ENCODE measurements at regions not wholly inside any gene's neighbourhood (a gene's known extent, or its start where the extent isn't known, plus 50 kb on each side); places are given as distances from the start of the nearest gene placed in this dataset.

DNA sequence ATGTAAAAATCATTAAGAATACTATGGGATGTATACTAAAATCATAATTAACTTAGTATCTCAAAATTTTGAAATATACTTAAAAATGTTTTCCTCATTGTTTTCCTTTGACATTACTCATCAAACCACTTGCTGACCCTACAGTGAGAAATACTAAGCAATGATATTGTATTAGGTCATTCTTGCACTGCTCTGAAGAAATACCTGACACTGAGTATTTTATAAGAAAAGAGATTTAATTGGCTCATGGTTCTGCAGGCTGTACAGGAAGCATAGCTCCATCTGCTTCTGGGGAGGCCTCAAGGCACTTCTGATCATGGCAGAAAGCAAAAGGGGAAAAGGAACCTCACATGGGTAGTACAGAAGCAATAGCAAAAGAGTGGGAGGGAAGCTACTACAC, 950.9 kb upstream of the CHORDC1 start:
- FAIRE-seq, result no peak
- no peak for DNase-seq (ENCODE audit: low spot score)

DNA sequence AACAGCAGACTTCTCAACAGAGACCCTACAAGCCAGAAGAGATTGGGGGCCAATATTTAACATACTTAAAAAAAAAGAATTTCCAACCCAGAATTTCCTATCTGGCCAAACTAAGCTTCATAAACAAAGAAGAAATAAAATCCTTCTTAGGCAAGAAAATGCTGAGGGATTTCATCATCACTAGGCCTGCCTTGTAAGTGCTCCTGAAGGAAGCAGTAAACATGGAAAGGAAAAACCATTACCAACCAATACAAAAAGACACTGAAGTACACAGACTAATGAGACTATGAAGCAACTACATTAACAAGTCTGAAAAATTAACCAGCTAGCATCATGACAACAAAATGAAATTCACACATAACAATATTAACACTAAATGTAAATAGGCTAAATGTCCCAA, 947.9 kb upstream of the CHORDC1 start:
- FAIRE-seq (no peak), DNase-seq (ENCODE audit: low spot score) (no peak)

DNA sequence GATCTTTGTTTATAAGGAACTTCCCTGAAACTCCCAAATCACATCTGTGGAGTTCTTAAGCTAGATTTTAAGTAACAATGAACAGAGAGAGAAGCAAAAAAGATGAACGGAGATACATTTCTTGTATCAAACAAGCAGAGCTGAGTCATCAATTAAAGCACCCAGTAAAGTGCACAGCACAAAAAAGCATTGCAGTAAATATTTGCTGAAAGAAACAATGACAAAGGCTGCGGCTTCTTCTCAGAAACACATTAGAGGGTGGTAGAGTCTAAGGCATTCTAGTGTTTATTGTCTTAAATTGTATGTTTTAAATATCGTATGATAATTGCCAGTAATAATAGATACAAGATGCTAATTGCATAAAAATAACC, 941.6 kb upstream of the CHORDC1 start:
- no peak for FAIRE-seq
- DNase-seq (ENCODE audit: low spot score), result no peak

DNA sequence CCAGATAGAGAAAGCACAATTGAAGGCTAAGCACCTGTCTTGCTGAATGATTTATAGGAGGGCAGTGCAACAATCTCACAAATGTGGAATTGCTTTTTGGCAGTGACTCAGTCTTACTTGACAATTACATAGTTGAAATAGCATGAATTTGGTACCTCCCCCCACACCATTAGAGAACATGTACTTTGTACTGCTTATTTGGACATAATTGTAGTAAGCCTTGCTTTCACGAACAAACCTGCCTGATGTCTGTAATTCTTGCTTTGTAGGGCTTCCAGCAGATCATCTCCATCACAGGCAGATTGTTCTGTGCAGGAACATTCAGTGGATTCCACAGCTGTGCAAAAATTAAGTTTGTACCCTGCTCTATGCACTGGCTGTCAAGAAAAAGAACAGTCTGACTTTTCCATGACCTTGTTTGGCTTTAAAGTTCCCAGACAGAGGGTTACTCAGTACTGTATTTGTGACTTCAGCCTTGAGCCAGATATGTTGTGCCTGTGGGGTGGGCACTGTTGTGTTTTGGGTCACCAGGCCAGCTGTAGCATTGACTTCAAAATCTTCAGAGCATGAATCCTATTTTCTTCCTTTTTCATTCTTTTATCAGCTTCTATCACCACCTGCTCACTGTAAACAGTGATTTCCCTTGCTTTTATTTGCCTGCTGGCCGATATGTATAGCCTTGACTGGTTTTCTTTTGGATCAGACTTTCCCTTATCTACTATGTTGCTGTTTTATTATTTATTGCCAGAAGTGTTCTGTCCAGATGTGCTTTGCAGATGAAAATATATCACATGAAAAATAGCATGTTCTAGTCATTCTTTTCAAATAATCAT, 941.0 kb upstream of the CHORDC1 start:
- DNase-seq (ENCODE audit: low spot score) (peak; percentile 52), FAIRE-seq (peak; percentile 30)

DNA sequence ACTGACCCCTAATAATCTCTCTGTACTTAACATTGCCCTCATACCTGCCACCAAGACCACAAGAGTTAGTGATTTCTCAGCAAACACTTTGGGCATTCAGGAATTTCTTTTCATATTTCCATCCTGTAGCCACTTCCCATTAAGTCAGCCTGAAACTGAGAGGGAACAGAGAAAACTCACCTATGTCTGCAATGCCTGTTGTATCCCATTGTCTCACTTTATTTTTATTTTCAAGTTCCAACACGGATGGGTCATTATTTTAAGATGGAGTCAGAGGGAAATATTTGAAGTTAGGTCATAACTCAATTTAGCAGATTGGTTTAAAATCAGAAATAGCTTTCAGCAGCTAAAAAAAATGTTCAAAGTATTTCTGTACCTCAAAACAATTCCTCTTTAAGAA, 937.8 kb upstream of the CHORDC1 start:
- FAIRE-seq, result no peak
- no peak for DNase-seq (ENCODE audit: low spot score)

DNA sequence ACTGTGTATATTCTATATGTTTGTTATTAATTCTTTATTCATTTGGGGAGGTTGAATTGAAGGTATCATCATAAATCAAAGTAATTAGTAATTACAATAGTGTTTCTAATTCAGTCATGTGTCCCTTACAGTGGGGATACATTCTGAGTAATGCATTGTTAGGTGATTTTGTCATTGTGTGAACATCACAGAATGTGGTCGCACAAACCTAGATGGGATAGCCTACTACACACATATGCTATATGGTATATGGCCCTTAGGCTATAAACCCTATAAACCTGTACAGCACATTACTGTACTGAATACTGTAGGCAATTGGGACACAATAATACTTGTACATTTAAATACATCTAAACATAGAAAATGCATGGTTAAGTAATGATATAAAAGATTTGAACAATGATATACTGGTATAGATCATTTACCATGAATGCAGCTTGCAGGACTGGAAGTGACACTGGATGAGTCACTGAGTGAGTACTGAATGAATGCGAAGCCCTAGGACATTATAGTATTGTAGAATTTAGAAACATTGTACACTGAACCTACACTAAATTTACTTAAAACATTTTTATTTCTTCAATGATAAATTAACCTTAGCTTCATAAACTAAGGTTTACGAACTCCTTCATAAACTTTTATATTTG, 936.2 kb upstream of the CHORDC1 start:
- FAIRE-seq, result no peak
- DNase-seq (ENCODE audit: low spot score), result no peak

DNA sequence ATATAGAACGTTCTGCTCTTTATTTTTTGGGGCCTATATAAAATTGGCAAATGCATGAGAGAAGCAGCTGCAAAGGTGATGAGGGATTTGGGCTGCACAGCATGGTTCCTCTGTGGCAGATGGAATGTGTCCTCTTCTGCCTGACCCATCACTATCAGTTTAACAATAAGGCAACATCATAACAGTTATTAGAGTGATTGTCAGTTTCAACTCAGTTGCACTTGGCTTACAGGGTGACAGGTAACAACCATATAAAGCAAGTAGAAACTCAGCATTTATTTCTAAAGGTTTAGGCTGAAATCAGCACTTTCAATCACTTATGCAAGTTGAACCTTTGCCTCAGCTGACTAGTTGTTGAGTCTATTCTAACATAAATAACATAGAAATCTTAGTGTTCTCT, 935.4 kb upstream of the CHORDC1 start:
- FAIRE-seq (no peak), DNase-seq (ENCODE audit: low spot score) (no peak)

DNA sequence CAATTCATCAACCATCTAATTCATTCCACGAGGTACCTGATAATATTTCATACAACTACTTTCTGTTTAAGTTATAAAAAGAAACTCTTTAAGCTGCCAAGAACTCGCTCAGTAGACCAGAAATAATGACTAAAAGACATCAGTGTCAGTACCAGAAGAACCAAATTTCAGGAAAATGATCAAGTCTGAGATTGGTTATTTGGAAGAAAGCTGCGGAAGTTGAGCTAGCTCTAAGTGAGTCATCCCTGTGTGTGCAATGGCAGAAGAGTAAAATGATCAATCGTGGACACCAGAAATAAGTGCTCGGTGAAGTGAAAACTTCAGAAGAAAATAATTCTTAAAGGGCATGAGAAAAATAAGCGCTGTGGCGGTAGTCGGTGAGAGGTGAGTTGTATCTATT, 933.2 kb upstream of the CHORDC1 start:
- FAIRE-seq (no peak), DNase-seq (ENCODE audit: low spot score) (no peak)

DNA sequence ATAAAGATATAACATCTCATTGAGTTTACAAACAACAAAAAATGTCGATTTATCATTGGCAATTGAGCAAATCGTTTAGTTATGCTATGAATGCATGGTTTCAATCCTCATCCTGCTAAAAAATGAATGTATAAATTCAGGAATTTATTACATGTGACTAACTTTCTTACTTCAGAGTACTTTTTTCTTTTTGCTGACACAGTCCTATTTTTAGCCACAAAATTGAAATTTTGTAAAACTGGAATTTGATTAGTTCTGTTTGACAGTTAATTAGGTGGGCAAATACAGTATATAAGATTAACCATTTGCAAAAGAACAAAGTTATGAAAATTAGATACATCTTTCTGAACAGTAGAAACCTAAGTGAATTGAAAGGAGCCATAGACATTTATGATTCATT, 925.0 kb upstream of the CHORDC1 start:
- DNase-seq (ENCODE audit: low spot score) (no peak), FAIRE-seq (no peak)

DNA sequence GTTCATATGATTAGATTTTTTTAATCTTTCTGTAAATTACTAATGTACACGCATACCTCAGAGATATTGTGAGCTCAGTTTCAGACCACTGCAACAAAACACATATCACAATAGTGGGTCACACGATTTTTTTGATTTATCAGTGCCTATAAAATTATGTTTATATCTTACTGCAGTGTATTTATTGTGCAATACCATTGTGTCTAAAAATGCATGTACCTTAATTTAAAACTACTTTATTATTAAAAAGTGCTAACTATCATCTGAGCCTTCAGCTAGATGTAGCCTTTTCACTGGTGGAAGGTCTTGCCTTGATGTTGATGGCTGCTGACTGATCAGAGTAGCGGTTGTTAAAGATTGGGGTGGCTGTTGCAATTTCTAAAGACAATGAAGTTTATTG, 918.8 kb upstream of the CHORDC1 start:
- FAIRE-seq, result no peak
- no peak for DNase-seq (ENCODE audit: low spot score)

DNA sequence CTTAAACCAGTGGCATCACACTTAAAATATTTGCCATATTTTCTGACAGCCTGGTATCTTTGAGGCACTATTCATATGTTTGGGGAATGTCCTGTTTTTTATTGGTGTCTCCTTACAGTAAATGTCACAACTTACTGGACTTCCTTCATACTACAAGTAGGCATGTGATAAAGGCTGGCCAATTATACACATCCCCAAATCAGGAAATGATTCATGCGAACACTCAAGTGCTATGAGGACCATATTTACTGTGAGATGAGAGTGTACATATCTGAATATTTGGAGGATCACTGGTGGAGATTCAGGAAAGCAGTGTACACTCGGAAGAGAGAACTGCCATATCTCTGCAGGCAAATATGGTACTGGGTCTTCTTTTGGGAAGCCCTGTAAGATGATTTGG, 913.8 kb upstream of the CHORDC1 start:
- FAIRE-seq, result no peak
- peak; percentile 3 for DNase-seq (ENCODE audit: low spot score)

DNA sequence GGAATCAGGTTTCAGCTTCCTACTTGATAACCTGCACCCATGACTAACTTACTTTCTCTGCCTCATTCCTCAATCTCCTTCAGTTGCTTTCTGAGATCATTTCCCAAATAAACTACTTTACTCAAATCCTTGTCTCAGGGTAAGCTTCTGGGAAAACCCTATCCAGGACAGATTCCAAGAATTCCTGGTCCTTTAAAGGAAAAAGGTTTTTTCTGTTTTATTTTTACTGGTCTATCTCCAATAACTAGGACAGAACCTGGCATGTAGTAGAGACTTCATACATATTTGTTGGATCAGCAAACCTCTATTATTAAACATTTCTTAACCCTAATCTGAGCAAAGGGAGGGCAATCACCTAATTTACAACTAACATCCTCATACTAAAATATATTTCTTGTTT, 910.5 kb upstream of the CHORDC1 start:
- FAIRE-seq (no peak), DNase-seq (ENCODE audit: low spot score) (no peak)

DNA sequence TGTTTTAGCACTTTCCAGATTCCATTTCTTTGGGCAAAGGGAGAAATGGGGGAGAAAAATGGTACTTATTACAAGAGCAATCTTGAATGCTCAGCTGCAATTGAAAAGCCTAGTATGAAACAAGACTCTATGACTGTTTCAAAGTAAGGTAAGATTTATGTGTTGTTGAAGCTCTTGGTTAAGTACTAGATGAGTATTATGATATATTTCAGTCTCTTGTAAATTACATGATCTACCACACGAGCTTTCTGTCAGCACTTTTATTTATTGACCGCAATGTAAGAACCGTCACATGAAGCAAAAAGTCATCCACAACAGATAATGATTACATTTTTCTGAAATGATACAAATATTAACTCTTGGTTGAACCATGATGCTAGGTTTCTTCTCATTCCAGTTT, 906.7 kb upstream of the CHORDC1 start:
- DNase-seq (ENCODE audit: low spot score) (no peak), FAIRE-seq (no peak)

DNA sequence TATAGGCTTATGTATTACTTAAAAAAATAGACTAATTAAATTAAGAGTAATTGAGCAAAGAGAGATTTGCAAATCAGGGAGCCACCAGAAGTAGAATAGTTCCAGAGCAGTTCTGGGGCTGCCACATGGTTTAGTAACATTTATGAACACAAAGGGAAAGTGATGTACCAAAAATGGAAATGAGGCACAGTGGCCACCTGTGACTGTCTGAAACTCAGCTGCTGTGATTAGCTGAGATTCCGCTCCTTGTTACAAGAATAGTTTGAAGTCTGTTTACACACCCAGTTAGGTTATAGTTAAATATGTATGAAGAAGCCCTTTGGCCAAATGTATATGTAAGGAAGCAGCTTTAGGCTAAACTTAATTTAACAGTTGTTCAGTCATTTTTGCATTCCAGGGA, 901.5 kb upstream of the CHORDC1 start:
- DNase-seq (ENCODE audit: low spot score), result no peak
- no peak for FAIRE-seq

DNA sequence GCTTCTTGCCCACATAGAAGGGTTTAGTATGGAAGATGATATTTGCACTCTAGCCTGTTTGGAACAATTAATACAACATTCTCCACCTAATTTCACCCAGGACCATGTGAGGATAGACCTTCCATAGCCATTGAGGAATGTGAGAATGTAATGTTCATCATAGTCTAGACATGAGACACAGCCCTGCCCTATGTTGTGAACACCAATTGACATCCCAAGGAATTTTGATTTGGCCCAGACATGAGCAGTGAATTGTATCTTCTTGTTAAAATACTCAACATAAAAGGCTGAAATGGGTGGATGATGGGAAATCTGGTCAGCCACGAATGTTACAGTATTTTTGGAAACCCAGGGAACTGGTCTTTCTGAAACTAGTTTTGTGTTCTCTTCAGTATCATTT, 892.3 kb upstream of the CHORDC1 start:
- FAIRE-seq, result no peak
- DNase-seq (ENCODE audit: low spot score), result no peak

DNA sequence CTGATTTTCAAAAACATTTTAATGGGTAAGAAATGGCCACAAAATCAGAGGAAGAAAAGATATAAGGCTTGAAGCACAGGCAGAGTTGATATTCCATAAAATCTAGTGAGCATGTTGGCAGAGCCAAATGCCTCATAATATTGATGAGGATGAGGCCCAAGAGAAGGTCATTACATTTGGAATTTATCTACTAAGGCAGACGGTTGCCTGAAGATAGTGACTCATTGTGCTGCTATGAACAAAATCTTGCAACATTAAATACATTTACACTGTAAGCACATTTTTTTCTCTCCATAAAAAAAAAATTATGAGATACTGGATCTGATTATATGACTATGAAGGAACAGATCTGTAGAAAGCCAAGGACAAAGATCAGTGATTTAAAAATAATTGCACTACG, 881.4 kb upstream of the CHORDC1 start:
- FAIRE-seq (no peak), DNase-seq (ENCODE audit: low spot score) (peak; percentile 43)

DNA sequence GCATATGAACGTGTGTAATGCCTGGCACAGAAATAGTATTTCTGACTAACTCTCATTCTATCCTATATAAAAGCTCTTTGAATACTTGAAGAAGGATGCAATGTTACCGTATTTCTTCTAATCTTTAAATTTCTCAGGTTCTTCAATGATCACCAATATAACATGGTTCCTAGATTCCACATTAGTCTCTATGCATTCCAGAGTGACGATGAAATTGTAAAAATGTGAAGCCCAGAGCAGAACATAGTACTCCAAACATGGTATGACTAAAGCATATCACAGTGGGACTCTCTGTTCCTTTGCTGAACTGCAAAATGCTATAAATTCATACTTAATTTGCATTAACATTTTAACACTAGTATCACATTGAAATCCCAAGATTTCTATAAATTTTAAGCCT, 877.6 kb upstream of the CHORDC1 start:
- FAIRE-seq, result no peak
- DNase-seq (ENCODE audit: low spot score), result no peak

DNA sequence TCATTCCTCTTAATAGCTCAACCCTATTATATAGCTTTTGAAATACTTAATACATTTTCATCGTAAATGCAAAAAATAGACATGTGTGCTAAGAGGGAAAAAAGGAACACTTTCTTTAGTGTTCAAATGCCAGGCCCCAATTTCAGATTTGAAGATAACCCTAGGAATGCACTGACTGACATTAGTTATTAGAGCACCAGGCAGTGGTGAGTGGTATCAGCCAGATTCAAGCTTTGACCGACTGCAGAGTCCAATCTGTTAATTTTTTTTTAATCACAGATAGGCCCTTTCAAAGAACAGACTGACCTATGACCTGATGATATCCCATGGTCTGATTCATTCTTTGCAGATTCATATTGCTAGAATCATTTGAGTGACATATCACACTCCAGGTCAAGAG, 874.2 kb upstream of the CHORDC1 start:
- DNase-seq (ENCODE audit: low spot score) (no peak), FAIRE-seq (no peak)

DNA sequence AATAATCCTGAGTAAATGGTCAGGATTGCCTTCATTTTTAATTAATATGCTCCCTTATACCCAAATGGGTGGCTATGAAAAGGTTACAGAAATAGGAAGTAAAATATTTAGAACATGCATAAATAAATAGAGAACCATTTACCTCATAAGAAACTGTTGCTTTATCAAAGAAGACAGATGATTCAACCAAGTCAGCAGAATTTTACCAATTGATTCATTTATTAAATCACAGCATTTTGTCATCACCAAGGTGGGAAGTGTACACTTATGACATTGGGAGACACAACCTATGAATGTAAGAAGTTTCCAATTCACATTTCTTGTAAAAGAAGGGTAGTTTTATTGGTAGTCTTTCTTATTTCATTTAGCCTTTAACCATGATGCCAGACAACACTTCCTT, 870.3 kb upstream of the CHORDC1 start:
- no peak for FAIRE-seq
- no peak for DNase-seq (ENCODE audit: low spot score)

DNA sequence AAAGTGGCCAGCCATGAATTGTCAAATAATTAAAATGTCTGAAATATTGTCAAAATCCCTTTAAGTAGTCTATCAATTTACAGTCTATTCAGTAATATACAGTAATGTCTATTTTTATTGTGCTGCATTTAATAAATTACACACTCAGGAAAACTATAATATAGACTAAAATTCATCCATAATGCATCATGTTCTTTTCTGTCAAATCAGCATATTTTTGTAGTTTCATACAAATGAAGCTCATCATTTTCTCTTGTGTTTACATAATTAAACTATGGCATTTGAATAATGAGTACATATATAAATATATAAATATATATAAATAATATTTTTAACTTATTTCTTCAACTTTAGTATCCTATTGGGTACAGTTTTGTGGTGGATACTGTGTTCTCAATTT, 868.7 kb upstream of the CHORDC1 start:
- FAIRE-seq, result no peak
- no peak for DNase-seq (ENCODE audit: low spot score)

DNA sequence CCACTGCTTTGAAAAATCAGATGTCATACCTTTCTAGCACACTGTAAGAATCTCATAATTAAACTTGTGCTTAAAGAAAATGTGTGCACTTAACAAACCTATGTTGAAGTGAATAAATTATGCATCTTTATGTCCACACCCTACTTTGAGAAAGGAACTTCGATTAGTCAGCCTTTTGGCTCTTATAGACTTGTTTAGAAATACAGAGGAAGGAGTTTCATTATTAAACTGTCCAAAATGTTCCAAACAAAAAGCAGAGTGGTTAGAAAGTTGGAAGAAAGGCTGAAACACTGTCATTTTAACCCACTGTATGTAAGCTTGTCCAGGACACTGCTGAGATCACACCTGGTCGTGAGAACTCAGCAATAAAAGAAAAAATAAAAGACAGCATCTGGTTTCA, 863.2 kb upstream of the CHORDC1 start:
- no peak for DNase-seq (ENCODE audit: low spot score)
- no peak for FAIRE-seq

DNA sequence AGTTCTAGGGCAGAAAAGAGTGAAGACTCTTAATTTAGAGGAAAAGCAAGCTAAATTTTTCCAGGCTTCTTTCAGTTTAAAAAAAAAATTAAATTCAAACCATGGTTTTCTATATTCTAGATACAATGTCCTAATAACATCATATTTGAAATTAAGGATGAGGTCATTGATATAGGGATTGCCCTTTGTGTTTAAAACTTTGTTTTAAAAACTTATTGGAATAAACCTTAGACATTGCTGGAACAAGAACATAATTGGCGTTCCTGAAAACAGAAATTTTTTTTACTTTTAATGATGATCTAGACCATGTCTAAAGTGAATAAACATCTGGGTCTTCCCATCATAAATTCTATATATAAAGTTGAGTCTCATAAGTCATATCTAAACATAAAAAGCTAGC, 859.4 kb upstream of the CHORDC1 start:
- no peak for DNase-seq (ENCODE audit: low spot score)
- FAIRE-seq, result no peak

DNA sequence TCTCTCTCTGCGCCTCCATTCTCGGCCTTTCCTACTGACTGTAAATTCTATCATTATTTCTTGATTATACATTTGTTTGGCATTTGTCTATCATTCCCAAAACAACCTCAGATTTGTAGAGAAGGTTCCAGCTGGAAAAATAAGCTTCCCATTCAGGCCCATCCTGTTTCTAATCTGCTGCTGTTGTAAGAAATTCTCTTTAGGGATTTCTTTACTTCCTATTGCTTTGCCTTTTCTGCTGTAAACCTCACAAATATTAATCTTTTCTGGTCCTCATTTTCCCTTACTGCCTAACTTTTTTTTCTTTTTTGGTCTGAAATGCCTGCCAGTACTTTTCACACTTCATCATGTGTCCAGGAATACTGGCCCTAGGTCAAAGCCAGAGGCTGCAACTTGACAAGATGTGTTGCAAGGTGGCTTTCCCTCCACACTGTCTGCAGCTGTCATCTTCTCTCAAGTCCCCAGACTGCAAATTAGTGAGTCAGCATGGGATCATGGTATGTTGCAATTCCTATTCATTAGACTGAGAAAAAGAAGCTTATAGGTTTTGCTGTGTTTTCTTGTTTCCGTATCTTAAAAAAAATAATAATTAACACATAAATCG, 858.7 kb upstream of the CHORDC1 start:
- FAIRE-seq (no peak), DNase-seq (ENCODE audit: low spot score) (peak; percentile 11)

Measured in urothelium cell line (cell line).